HFFc6 (cell line): ENCODE measurements at regions not wholly inside any gene's neighbourhood (a gene's known extent, or its start where the extent isn't known, plus 50 kb on each side); places are given as distances from the start of the nearest gene placed in this dataset.
A peak's percentile ranks its signal among the peaks of the same experiment; 100 is the strongest.

ENCODE experiments used
- DNase-seq: peaks from one replicate; pipeline ENCODE4 v3.0.0-alpha.2; 2018
- H3K27ac Mint-ChIP-seq: 2 replicates; pipeline ENCODE4 v1.8.0; 2020; ENCODE audit warnings: mild to moderate bottlenecking, mixed read lengths
- H3K27me3 Mint-ChIP-seq: 2 replicates; pipeline ENCODE4 v1.8.0; 2021; ENCODE audit warnings: mild to moderate bottlenecking, moderate library complexity, mixed read lengths; ENCODE audit not compliant: insufficient read depth
- H3K36me3 Mint-ChIP-seq: 2 replicates; pipeline ENCODE4 v1.8.0; 2021; ENCODE audit warnings: low read depth, mixed read lengths
- H3K4me1 Mint-ChIP-seq: 2 replicates; pipeline ENCODE4 v1.8.0; 2020; ENCODE audit warnings: low read depth, mixed read lengths
- H3K4me3 Mint-ChIP-seq: 2 replicates; pipeline ENCODE4 v1.8.0; 2020; ENCODE audit warnings: mild to moderate bottlenecking, moderate library complexity, mixed read lengths
- H3K9me3 Mint-ChIP-seq: 2 replicates; pipeline ENCODE4 v1.8.0; 2020; ENCODE audit warnings: mild to moderate bottlenecking, mixed read lengths
- TF ChIP-seq, protein P1 (sequence below): fragments of 200-600 bp; sonication (generic); IDR thresholded peaks from 2 replicates; pipeline ENCODE4 v1.5.0; 2021; ENCODE audit warnings: antibody characterized with exemption, mild to moderate bottlenecking

DNA sequence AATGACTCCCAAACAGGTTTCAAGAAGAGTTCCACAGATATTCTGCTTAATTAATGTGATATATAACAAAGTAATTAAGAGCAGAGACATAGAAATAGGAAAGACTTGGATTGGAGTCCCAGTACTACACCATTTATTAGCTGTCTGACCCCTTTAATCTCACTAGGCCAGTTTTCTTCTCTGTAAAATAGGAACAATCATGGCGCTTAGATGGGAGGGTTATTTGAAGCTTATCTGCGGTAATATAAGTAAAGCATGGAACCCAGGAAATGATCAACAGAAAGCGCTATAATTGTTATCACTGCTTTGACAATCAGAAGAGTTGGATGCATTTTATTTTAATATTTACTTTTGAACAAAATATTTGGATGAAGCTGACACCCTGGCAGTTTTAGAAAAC is 71.3 kb upstream of the IFNE start:
- Mint-ChIP-seq H3K4me1 (peaks cover 83% of the 10 kb centered on the region), H3K27ac (peak overlapping the region; percentile 38; the same call in 1 of the 2 replicates)
- TF ChIP-seq, protein P1, sequence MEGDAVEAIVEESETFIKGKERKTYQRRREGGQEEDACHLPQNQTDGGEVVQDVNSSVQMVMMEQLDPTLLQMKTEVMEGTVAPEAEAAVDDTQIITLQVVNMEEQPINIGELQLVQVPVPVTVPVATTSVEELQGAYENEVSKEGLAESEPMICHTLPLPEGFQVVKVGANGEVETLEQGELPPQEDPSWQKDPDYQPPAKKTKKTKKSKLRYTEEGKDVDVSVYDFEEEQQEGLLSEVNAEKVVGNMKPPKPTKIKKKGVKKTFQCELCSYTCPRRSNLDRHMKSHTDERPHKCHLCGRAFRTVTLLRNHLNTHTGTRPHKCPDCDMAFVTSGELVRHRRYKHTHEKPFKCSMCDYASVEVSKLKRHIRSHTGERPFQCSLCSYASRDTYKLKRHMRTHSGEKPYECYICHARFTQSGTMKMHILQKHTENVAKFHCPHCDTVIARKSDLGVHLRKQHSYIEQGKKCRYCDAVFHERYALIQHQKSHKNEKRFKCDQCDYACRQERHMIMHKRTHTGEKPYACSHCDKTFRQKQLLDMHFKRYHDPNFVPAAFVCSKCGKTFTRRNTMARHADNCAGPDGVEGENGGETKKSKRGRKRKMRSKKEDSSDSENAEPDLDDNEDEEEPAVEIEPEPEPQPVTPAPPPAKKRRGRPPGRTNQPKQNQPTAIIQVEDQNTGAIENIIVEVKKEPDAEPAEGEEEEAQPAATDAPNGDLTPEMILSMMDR = no peak

DNA sequence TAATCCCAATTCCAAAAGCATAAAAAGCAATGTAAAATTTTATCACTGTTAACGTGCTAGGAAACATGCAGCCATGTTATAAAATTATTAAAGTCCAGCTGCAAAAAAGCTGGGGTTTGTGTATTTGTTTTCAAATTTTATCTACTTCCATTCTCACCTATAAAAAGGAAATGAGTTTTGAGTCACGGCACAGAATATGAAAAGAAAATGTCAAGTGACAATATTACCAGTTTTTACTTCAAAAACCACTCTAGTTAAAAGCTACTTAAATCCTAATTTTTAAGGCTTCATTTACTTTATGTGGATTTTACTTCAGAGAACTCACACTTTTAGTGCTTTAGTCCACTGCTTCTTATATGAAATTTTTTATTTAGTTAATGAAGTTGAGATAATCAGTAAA is 72.7 kb upstream of the IFNE start:
- TF ChIP-seq, protein P1 = no peak
- H3K36me3 Mint-ChIP-seq = peaks cover 62% of the 10 kb centered on the region
- H3K4me1 Mint-ChIP-seq = peaks cover 70% of the 10 kb centered on the region
- DNase-seq = no peak
- H3K9me3 Mint-ChIP-seq = no peaks in the 10 kb centered on the region
- peak overlapping the region; percentile 81; the same call in 1 of the 2 replicates for H3K27ac Mint-ChIP-seq
- peak overlapping the region; percentile 98 for H3K4me3 Mint-ChIP-seq
- peaks cover 4% of the 10 kb centered on the region; the same call in 1 of the 2 replicates for H3K27me3 Mint-ChIP-seq

More for the DNA sequence above, 71.3 kb upstream of the IFNE start:
- Mint-ChIP-seq H3K36me3 (peaks cover 60% of the 10 kb centered on the region), H3K4me3 (peak overlapping the region; percentile 81; the same call in 1 of the 2 replicates), H3K9me3 (no peaks in the 10 kb centered on the region), H3K27me3 (peaks cover 2% of the 10 kb centered on the region; the same call in 1 of the 2 replicates)
- DNase-seq = no peak

DNA sequence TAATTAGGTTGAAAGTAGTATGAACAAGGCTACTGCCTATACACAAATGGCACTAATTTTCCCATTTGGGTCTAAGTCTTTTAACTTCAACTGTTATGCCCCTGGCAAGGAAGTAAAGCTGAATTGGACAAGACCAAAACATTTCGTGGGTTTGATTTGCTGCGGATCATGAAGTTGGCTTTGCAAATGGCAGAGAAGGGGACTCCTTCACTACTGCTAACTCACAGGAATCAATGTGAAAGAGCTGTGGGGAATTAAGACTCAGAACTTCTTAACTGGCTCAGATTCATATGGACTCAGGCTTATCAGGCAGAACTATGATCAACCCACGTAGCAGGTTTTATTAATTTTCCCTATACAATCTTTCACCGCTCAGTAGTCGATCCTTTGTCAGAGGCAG is 73.8 kb upstream of the IFNE start:
- Mint-ChIP-seq H3K9me3 (no peaks in the 10 kb centered on the region), H3K4me1 (peaks cover 68% of the 10 kb centered on the region), H3K27me3 (peaks cover 4% of the 10 kb centered on the region; the same call in 1 of the 2 replicates), H3K4me3 (peak overlapping the region; percentile 98), H3K36me3 (peaks cover 62% of the 10 kb centered on the region), H3K27ac (peak overlapping the region; percentile 81)
- DNase-seq = no peak
- TF ChIP-seq, protein P1 = no peak

DNA sequence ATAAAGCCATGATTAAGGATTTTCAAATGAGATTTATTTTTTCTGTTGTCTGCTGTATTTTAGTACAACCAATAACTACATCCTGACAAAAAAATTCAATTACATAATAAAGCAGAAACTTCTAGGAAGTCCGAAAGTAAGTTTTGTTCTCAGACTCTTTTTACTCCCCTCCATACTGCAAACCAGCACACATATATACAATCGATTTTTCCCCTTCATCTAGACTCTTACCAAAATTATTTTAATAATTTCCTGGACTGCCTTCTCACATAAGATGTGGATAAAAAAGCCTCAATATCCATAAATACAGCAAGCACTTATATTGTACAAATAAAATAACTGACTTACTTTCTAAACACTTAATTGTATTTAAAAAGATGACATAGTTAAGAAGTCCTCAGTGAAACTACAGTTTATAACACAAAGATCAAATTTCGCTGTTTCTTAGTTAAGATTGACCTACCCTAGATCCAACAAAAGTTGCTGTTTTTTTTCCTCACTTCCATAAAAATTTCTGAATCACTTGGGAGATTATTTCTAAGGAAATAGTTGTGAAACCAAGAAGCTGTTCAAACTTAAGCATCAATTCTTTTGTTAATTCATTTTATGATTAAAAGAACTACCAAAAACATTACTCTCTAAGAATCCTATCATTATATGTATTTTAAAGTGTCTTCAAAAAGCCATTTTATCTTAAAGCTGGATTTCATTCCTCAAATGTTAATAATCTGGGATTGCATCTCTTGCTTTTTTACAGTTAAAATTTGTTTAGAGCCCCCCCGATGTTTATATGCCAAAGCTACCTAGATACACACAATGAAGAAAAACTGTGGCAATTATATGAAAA is 74.7 kb upstream of the IFNE start:
- Mint-ChIP-seq H3K9me3 (no peaks in the 10 kb centered on the region), H3K4me1 (peaks cover 60% of the 10 kb centered on the region), H3K4me3 (peak overlapping the region; percentile 98), H3K27me3 (peaks cover 4% of the 10 kb centered on the region; the same call in 1 of the 2 replicates), H3K36me3 (peaks cover 57% of the 10 kb centered on the region), H3K27ac (peak overlapping the region; percentile 97)
- DNase-seq = no peak
- TF ChIP-seq, protein P1 = no peak

DNA sequence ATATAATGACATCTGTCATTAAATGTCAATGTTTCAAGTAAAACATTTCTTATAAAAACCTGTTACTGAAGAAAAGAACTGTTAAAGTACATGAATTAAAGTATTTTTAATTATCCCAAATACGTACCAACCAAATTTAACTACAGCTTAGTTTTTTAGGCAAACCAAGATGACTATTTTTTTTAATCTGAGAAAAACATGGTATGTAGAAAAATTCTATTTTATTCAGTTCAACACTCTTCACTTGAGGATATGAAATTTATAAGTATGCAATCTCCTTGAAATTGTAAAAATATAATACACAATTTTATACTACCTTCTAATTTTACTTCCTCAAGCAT is 75.3 kb upstream of the IFNE start:
- Mint-ChIP-seq H3K4me1 (peaks cover 54% of the 10 kb centered on the region), H3K27ac (peak overlapping the region; percentile 97), H3K27me3 (peaks cover 4% of the 10 kb centered on the region; the same call in 1 of the 2 replicates), H3K4me3 (peak overlapping the region; percentile 98), H3K36me3 (peaks cover 51% of the 10 kb centered on the region), H3K9me3 (no peaks in the 10 kb centered on the region)
- DNase-seq = no peak
- TF ChIP-seq, protein P1 = no peak
